Hepatocyte (in vitro differentiated cells): ENCODE measurements at regions not wholly inside any gene's neighbourhood (a gene's known extent, or its start where the extent isn't known, plus 50 kb on each side); places are given as distances from the start of the nearest gene placed in this dataset.
A peak's percentile ranks its signal among the peaks of the same experiment; 100 is the strongest.

Experiments
- DNase-seq: peaks from one replicate; pipeline ENCODE4 v3.0.0-alpha.2; 2016; ENCODE audit warnings: low spot score
- H2AFZ ChIP-seq: fragments of 200-600 bp; sonication (generic); 2 replicates; pipeline ENCODE4 v1.6.0; 2016; ENCODE audit warnings: antibody characterized with exemption, mild to moderate bottlenecking
- H3K27ac ChIP-seq: fragments of 200-600 bp; sonication (generic); 2 replicates; pipeline ENCODE4 v1.5.1; 2016; ENCODE audit warnings: mild to moderate bottlenecking
- H3K27me3 ChIP-seq: fragments of 200-600 bp; sonication (generic); 2 replicates; pipeline ENCODE4 v1.6.1; 2016
- H3K36me3 ChIP-seq: fragments of 200-600 bp; sonication (generic); replicated peaks from 2 replicates; pipeline ENCODE4 v1.5.1; 2016; ENCODE audit warnings: low read depth; ENCODE audit not compliant: insufficient read depth
- H3K4me1 ChIP-seq: fragments of 200-600 bp; sonication (generic); 2 replicates; pipeline ENCODE4 v1.5.1; 2016; ENCODE audit warnings: mild to moderate bottlenecking, moderate library complexity; ENCODE audit not compliant: insufficient read depth
- H3K4me2 ChIP-seq: fragments of 200-600 bp; sonication (generic); 2 replicates; pipeline ENCODE4 v1.6.0; 2016
- H3K4me3 ChIP-seq: fragments of 200-600 bp; sonication (generic); 2 replicates; pipeline ENCODE4 v1.5.1; 2016; ENCODE audit warnings: mild to moderate bottlenecking
- H3K79me2 ChIP-seq: fragments of 200-600 bp; sonication (generic); 2 replicates; pipeline ENCODE4 v1.6.0; 2017; ENCODE audit warnings: mild to moderate bottlenecking
- H3K9me2 ChIP-seq: fragments of 200-600 bp; sonication (generic); replicated peaks from 2 replicates; pipeline ENCODE4 v1.6.0; 2017; ENCODE audit warnings: mild to moderate bottlenecking; ENCODE audit not compliant: insufficient read depth
- H3K9me3 ChIP-seq: fragments of 200-600 bp; sonication (generic); 2 replicates; pipeline ENCODE4 v1.5.1; 2016; ENCODE audit warnings: low read depth, mild to moderate bottlenecking
- H4K20me1 ChIP-seq: fragments of 200-600 bp; sonication (generic); 2 replicates; pipeline ENCODE4 v1.6.0; 2016; ENCODE audit warnings: mild to moderate bottlenecking; ENCODE audit not compliant: insufficient read depth, poor library complexity, severe bottlenecking
- CTCF ChIP-seq: fragments of 200-600 bp; sonication (generic); IDR thresholded peaks from 2 replicates; pipeline ENCODE4 v1.5.1; 2016; ENCODE audit warnings: antibody characterized with exemption, mild to moderate bottlenecking; ENCODE audit not compliant: poor library complexity
- EZH2 ChIP-seq: fragments of 200-600 bp; sonication (generic); IDR thresholded peaks from 2 replicates; pipeline ENCODE4 v1.6.1; 2016; ENCODE audit warnings: antibody characterized with exemption, mild to moderate bottlenecking, borderline replicate concordance
- EZH2phosphoT487 ChIP-seq: fragments of 200-600 bp; sonication (generic); IDR thresholded peaks from one replicate; pipeline ENCODE4 v1.6.1; 2018; ENCODE audit warnings: antibody characterized with exemption, mild to moderate bottlenecking, low read depth, moderate library complexity; ENCODE audit not compliant: unreplicated experiment, severe bottlenecking
- WGBS: methylation state at CpG from one replicate; pipeline ENCODE4 v1.1.6; 2016; ENCODE audit warnings: low lambda C conversion rate; ENCODE audit errors: missing lambda C conversion rate; 5-methylcytosine and 5-hydroxymethylcytosine counted together

- Histone ChIP-seq H3K79me2 (no peaks in the 10 kb centered on the region), H3K27ac (no peak overlapping the region), H3K36me3 (no peaks in the 10 kb centered on the region), H2AFZ (no peak overlapping the region), H3K27me3 (no peaks in the 10 kb centered on the region), H3K4me1 (peaks cover 18% of the 10 kb centered on the region), H3K9me3 (no peaks in the 10 kb centered on the region), H3K4me3 (no peak overlapping the region), H4K20me1 (no peaks in the 10 kb centered on the region), H3K9me2 (no peaks in the 10 kb centered on the region), H3K4me2 (no peak overlapping the region)
- TF ChIP-seq EZH2phosphoT487 (no peak), EZH2 (no peak), CTCF (no peak)
- no peak for DNase-seq
- 94% methylated on average over 4 of the region's 4 CpGs for WGBS
Measured at GRCh38 chr17:13425390-13425789, 176.3 kb downstream of the HS3ST3A1 start.

- Histone ChIP-seq H3K27me3 (no peaks in the 10 kb centered on the region), H3K9me2 (no peaks in the 10 kb centered on the region), H3K79me2 (no peaks in the 10 kb centered on the region), H3K27ac (peak overlapping the region; percentile 72), H3K4me3 (no peak overlapping the region), H3K36me3 (no peaks in the 10 kb centered on the region), H3K9me3 (no peaks in the 10 kb centered on the region), H3K4me1 (peaks cover 4% of the 10 kb centered on the region), H4K20me1 (no peaks in the 10 kb centered on the region), H2AFZ (no peak overlapping the region), H3K4me2 (no peak overlapping the region)
- 95% methylated on average over 2 of the region's 2 CpGs for WGBS
- TF ChIP-seq EZH2 (no peak), EZH2phosphoT487 (no peak), CTCF (no peak)
- DNase-seq = no peak
Measured at GRCh38 chr17:13421581-13422130, 180.1 kb downstream of the HS3ST3A1 start.

- H3K4me2 ChIP-seq = no peak overlapping the region
- no peak overlapping the region for H2AFZ ChIP-seq
- peaks cover 12% of the 10 kb centered on the region for H3K4me1 ChIP-seq
- no peaks in the 10 kb centered on the region for H3K79me2 ChIP-seq
- peak overlapping the region; percentile 97 for H3K27ac ChIP-seq
- H3K9me2 ChIP-seq = no peaks in the 10 kb centered on the region
- 84% methylated on average over 2 of the region's 2 CpGs for WGBS
- no peak for TF ChIP-seq CTCF
- TF ChIP-seq EZH2 = no peak
- no peak for TF ChIP-seq EZH2phosphoT487
- DNase-seq = peak; percentile 65
- H3K36me3 ChIP-seq = no peaks in the 10 kb centered on the region
- no peaks in the 10 kb centered on the region for H4K20me1 ChIP-seq
- no peaks in the 10 kb centered on the region for H3K27me3 ChIP-seq
- no peaks in the 10 kb centered on the region for H3K9me3 ChIP-seq
- no peak overlapping the region for H3K4me3 ChIP-seq
Measured at GRCh38 chr17:13420878-13421277, 180.9 kb downstream of the HS3ST3A1 start.
